GM04504 (cell line): ENCODE measurements at regions not wholly inside any gene's neighbourhood (a gene's known extent, or its start where the extent isn't known, plus 50 kb on each side); places are given as distances from the start of the nearest gene placed in this dataset.
"Not testable (repeated sequence)": the region's sequence is repeated elsewhere in the genome, so short reads cannot be mapped to it uniquely, and the experiment has no call there.

ENCODE experiments used
- DNase-seq: peaks from one replicate; pipeline ENCODE4 v3.0.0-alpha.2; 2012; ENCODE audit warnings: low read depth

DNA sequence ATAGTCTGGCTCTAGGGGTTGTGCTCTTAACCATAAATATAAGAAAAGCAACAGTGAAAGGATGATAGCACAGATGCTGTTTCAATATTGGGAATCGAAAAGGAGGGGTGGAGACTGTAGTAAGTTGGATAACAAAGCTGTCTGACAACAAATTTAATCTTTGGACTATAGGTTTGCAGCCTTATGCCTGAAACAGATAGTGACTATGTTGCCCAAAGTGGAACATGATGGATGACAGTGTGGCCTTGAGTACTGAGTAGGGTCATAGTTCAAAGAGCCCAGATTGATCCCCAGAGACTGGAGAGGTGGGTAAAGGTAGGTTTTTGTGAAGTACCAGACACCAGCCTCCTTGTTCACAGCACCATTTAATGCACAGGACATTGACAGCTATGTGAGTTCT is 144.0 kb upstream of the PALMD start:
- DNase-seq = no peak

DNA sequence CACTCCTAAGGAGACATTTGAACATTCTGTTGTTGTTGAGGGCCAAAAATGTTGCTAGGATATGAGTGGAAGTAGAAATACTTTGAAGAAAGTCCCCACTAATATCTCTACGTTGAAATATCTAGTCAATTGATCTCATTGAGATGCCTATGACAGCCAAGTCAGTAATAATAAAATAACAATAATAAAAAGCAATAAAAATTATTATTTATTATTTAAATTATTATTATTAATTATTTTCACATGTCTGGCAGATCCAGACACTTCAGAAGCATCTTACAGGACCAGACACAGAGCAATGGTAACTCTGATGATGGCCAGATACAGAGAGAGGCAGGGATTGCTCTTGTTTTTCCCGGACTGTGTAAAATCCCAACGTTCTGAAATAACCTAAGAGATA is 143.5 kb upstream of the PALMD start:
- no peak for DNase-seq

DNA sequence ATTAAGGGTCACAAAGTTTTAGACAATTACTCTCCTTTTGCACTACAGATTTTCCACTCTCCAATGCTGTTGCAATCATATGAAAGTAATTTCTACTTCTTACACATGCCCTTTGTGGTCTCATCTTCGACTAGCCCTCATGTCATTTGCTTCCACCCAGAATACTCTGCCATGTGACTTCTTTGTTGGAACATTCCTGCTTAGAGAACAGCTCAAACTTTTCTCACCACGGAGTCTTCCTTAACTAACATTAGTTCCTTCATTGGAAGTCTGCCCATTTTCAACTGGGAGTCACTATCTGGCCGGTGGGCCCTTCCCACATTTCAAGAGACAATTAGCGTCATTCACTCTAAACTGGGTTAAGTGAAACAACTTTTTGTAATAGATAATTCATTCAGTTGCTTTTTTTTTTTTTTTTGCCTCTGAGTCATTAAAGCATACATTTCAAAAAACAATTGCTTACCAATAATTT is 142.6 kb upstream of the PALMD start:
- DNase-seq = peak; percentile 47

DNA sequence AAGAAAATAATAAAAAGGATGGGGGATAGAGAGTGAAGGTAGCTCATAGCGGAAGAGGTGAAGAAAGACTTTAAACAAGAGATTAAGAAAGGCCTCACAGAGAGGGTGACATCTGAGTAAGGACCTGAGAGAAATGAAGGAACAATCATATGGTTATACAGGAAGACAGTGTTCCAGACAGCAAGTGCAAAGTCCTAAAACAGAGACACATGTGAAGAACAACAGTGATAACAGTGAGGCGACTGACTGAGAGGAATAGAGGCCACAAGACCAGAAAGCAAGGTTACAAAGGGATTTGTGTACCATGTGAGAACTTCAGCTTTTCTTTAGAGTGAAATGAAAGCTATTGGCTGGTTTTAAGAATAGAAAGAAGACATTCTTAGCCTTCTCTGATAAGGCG is 141.6 kb upstream of the PALMD start:
- DNase-seq = no peak

DNA sequence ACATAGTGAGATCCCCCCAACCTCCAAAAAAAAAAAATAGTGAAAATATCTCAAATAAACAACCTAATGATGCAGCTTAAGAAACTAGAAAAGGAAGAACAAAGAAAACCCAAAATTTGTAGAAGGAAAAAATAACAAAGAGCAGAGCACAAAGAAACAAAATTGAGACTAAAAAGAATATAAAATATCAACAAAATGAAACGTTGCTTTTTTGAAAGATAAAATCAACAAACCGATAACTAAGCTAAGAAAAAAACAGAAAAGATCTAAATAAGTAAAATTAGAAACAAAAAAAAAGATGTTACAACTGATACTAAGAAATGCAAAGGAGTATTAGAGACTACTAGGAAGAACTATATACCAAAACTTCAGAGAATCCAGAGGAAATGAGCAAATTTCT is 139.3 kb upstream of the PALMD start:
- no peak for DNase-seq

DNA sequence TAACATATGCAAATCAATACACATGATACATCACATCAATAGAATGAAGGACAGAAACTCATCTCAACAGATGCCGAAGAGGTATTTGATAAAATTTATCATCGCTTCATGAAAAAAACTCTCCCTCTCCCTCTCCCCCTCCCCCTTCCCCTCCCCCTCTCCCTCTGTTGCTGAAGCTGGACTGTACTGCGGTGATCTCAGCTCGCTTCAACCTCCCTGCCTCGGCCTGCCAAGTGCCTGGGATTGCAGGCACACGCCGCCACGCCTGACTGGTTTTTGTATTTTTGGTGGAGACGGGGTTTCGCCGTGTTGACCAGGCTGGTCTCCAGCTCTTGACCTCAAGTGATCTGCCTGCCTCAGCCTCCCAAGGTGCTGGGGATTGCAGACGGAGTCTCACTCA is 138.5 kb upstream of the PALMD start:
- not testable (repeated sequence) for DNase-seq

DNA sequence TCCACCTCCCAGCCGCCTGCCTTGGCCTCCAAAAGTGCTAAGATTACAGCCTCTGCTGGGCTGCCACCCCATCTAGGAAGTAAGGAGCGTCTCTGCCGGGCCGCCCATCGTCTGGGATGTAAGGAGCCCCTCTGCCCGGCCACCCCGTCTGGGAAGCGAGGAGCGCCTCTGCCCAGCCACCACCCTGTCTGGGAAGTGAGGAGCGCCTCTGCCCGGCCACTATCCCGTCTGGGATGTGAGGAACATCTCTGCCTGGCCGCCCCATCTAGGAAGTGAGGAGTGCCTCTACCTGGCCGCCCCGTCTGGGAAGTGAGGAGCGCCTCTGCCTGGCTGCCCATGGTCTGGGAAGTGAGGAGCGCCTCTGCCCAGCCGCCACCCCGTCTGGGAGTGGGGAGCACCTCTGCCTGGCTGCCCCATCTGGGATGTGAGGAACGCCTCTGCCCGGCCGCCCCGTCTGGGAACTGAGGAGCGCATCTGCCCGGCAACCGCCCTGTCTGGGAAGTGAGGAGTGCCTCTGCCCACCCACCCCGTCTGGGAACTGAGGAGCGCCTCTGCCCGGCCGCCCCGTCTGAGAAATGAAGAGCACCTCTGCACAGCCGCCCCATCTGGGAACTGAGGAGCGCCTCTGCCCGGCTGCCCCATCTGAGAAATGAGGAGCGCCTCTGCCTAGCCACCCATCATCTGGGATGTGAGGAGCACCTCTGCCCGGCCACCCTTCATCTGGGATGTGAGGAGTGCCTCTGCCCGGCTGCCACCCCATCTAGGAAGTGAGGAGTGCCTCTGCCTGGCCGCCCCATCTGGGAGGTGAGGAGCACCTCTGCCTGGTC is 137.8 kb upstream of the PALMD start:
- DNase-seq = no peak

DNA sequence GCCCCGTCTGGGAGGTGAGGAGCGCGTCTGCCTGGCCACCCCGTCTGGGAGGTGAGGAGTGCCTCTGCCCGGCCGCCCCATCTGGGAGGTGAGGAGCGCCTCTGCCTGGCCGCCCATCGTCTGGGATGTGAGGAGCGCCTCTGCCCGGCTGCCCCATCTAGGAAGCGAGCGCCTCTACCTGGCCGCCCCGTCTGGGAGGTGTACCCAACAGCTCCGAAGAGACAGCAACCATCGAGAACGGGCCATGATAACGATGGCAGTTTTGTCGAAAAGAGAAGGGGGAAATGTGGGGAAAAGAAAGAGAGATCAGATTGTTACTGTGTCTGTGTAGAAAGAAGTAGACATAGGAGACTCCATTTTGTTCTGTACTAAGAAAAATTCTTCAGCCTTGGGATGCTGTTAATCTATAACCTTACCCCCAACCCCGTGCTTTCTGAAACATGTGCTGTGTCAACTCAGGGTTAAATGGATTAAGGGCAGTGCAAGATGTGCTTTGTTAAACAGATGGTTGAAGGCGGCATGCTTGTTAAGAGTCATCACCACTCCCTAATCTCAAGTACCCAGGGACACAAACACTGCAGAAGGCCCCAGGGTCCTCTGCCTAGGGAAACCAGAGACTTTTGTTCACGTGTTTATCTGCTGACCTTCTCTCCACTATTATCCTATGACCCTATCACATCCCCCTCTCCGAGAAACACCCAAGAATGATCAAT is 137.0 kb upstream of the PALMD start:
- not testable (repeated sequence) for DNase-seq

DNA sequence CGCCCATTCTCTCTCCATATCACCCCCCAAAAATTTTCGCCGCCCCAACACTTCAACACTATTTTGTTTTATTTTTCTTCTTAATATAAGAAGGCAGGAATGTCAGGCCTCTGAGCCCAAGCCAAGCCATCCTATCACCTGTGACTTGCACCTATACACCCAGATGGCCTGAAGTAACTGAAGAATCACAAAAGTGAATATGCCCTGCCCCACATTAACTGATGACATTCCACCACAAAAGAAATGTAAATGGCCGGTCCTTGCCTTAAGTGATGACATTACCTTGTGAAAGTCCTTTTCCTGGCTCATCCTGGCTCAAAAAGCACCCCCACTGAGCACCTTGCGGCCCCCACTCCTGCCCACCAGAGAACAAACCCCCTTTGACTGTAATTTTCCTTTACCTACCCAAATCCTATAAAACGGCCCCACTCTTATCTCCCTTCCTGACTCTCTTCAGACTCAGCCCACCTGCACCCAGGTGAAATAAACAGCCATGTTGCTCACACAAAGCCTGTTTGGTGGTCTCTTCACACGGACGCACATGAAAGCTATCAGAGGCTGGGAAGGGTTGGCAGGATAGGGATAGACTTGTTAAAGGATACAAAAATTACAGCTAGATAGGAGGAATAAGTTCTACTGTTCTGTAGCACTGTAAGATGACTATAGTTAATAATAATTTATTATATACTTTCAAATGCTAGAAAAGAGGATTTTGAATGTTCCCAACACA is 130.9 kb upstream of the PALMD start:
- not testable (repeated sequence) for DNase-seq

DNA sequence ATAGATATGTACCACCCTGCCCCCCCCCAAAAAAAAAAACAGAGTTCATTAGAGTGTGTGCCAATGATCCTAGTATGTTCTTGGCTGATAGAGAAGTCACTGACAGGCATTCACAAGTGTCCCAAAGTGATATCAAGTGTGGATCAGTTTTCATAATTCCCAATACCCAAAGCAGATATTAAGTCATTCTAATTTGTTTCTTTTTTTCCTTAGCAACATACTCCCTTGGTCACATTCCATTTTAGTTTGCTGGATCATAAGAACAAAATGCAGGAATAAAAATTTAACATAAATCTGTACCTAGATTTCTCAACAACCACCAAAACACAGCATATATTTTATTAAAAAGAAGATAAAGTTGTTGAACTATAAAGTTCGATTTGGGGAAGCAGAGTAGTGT is 129.8 kb upstream of the PALMD start:
- DNase-seq = no peak

DNA sequence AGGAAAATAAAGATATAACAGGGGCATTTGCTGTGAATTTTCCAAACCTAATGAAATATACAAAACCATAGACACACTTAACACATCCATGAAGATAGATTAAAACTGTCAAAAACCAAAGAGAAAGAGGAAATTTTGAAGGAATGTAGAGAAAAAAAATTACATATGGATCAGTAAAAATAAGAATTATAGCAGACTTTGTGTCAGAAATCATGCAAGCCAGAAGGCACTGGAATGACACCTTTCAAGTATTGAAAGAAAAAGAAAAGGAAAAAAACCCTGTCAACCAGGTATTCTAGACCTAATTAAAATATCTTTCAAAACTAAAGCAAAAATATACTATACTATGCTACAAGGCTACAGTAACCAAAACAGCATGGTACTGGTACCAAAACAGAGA is 125.8 kb upstream of the PALMD start:
- DNase-seq = no peak

DNA sequence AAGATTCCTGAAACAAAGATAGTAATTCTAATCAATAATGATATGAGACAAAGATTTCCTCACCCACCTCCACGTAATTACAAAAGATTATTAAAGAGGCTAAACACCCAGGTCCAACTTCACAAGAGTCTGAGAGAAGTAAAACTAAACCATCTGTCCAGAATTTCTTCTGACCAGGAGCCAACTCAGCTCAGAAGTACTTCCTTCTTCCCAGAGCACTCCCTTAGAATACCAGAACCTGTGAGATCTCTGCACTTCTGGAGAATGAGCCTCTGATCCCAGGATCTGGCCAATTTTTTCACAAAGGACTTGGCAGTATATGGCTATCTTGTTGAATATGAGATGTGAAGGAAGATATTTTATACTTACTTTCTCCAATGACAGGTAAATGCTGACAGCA is 120.6 kb upstream of the PALMD start:
- no peak for DNase-seq

DNA sequence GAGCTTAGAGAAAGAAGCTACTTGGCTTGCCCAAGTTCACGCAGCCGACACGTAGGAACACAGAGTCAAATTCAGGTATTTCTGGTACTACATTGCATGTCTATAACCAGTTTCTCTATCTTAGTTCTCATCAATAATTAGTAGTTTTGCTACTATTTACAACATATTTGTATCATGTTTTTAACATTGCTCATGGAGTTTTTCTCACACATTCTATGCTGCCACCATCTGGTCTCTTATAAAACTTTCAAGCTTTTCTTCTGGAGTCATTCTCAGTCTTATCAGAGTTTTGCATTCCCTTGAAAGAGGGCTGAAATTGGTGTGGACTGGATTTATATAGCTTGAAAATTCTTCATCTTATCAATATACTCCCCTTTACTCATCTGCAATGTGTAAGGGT is 118.8 kb upstream of the PALMD start:
- no peak for DNase-seq

DNA sequence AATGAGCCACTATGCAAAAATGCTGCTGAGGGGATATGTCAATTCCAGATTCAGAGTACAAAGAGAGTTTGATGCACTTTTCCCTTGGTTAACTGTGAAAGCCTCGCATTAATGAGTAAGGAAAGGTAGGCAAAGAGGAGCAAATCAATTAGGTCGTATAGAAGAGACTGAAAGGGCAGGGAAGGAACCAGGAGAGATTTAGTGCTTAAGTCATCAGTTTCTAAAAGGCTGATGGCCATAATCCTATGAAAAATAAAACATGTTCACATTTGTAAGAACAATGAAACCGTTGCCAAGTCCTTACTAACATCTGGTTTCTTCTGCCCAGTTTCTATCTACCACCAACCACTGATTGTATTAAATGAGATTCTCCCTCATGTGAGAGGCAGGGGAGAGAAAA is 118.4 kb upstream of the PALMD start:
- DNase-seq = no peak

DNA sequence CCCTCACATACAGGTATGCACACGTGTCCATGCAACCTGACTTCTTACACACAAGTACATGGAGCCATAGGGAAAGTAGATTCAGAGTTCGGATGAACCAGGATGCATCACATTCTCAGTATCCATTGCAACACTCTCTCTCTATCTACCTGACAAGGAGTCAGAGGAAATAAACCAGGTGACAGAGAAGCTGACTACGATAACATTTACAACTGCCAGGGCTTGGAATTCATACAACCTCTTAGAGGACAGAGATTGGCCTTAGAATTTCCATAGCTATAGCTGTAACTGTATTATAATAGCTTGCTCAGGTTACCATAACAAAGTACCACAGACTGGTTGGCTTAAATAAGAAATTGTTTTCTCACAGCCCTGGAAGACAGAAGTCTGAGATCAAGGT is 116.9 kb upstream of the PALMD start:
- no peak for DNase-seq

DNA sequence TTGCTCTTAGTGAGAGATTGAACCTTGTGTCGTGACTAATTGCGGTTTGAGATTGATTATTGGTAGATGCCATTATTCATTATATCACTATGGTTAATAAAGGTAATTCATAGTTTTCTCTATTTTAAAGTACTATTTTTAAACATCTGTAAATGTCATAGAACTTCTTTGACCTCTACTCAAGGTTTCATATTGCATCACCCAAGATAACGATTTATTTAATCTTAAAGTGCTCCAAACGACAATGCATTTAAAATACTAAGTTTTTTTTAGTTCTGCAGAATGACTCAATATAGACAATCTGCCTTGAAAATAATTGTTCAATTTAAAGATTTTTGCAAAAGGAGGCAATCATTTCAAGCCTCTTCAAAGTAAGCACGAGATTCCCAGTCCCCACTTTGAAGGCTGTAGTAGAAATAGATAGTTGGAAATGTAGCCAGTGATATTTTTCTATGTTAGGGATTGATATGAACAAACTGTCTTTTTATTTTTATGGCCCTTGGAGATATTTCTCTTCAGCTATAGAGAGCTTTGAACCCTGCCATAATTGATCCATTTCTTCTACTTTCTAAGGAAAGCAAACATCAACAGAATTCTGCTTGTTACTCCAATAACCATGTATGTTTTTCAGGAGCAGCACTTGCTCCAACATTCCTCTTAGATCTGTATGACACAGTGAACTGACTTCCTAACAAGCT is 114.2 kb upstream of the PALMD start:
- no peak for DNase-seq

DNA sequence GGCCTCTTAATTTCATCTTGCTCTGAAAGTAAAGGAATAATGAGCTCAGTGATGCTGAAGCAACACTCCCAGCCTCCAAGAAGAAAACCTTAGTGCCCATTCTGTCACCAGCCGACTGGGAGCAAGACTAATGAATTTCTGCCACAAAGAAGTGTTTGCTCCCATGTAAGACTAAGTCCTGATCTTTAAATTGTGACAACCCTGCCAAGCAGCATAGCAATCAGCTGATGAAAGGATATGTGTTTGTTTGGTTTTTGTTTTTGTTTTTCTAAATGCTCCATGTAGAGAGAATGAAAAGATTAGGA is 113.7 kb upstream of the PALMD start:
- no peak for DNase-seq

DNA sequence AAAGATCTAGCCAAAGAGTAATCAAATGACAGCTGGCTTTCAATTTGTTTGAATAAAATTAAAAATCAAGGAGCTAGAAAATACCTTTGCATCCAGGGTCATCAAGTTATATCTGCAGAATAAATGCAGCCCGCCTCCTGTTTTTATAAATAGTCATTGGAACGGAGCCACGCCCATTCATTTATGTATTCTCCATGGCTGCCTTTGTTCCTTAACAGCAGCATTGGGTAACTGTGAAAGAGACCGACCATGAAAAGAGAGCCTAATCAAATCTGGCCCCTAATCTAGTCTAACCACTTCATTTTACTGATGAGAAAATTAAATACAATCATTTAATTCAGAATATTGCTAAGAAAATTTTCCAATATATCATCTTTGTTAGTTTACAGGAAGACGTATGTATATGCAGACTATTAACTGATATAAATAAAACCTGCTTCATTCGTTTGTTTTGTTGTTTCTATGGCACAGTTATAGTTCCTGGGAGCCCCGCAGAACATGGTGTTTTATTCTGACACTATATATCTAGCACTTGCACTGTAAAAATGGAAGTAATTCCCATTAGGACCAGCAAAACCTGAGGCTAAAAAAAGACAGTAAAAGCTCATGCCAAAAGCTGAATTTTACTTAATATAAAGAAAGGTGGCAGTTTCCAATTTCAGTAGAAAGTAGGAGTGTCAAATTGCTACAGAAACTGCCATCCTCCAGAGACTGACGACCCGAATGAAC is 111.8 kb upstream of the PALMD start:
- DNase-seq = no peak

DNA sequence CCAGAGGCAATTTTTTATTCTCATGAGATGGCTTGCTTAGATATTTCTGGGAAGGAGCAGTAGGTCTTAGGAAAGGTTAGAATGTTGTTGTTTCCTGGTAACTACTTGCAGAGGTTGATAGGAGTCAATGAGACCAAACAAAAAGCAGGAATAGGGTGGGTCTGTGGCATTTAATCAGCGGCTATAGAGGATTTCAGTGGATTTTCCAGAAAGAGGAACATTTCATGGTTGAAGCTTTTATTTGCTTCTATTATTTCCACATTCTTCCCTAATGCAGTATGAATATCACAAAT is 111.3 kb upstream of the PALMD start:
- DNase-seq = no peak

DNA sequence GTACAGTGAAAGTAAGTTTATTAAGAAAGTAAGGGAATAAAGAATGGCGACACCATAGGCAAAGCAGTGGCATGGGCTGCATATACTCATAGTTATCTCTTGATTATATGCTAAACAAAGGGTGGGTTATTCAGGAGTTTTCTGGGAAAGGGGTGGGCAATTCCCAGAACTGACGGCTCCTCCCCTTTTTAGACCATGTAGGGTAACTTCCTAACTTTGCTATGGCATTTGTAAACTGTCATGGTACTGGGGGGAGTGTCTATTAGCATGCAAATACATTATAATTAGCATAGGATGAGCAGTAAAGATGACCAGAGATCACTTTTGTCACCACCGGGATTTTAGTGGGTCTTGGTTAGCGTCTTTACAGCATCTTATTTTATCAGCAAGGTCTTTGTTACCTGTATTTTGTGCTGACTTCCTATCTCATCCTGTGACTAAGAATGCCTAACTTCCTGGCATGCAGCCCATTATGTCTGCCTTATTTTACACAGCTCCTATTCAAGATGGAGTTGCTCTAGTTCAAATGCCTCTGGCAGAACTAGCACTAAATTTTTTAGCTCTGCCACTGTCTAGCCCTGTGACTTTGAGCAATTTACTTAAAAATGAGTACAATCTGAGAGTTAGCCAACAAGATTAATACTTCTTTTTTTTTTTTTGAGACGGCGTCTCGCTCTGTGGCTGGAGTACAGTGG is 110.3 kb upstream of the PALMD start:
- DNase-seq = no peak

DNA sequence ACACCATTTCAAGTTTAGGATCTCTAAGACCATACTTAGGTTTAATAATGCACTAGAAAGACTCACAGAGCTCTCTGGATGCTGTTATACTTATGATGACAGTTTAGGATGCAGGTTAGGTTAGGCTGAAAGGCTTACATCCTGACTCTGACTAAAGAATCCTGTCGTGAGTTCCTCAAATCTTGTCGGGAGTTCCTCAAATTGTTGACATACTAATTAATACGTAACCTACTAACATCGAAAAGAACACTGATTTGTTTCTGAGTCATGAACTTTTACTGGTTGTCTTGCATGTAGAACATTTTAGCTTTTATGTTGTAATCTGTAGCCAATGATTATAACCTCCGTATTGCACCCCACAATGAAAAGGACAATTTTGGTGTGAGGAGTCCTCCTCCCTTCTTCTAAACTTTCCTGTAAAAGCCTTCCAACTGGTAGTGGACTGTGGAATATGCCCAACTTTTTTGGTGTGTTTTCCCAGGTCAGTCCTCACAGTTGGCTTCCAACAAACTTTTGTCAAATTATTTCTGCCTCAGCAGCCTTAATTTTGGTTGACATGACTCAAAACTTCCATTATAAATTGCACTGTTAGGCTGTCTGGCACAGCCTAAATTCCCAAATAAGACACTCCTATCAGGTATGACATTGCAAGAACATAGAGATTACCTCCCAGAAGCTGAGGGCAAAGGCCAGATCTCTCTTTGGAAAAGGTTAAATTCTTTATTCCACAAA is 107.9 kb upstream of the PALMD start:
- DNase-seq = no peak
